PC-3 (cell line): ENCODE measurements at regions not wholly inside any gene's neighbourhood (a gene's known extent, or its start where the extent isn't known, plus 50 kb on each side); places are given as distances from the start of the nearest gene placed in this dataset.
A peak's percentile ranks its signal among the peaks of the same experiment; 100 is the strongest.

Source experiments
- EZH2 ChIP-seq: fragments of 300-600 bp; sonication (generic); IDR thresholded peaks from one replicate; pipeline ENCODE4 v1.6.1; 2017; ENCODE audit warnings: antibody characterized with exemption, mild to moderate bottlenecking, low read length; ENCODE audit not compliant: unreplicated experiment
- EZH2phosphoT487 ChIP-seq: fragments of 300-600 bp; sonication (generic); IDR thresholded peaks from 2 replicates; pipeline ENCODE4 v1.6.1; 2018; ENCODE audit warnings: mild to moderate bottlenecking, antibody characterized with exemption, low read length, borderline replicate concordance
- TF ChIP-seq, protein P1 (sequence below): fragments of 300-600 bp; sonication (generic); conservative IDR thresholded peaks from 2 replicates; pipeline ENCODE4 v1.5.1; 2017; ENCODE audit warnings: antibody characterized with exemption, low read depth, mild to moderate bottlenecking, low read length

DNA sequence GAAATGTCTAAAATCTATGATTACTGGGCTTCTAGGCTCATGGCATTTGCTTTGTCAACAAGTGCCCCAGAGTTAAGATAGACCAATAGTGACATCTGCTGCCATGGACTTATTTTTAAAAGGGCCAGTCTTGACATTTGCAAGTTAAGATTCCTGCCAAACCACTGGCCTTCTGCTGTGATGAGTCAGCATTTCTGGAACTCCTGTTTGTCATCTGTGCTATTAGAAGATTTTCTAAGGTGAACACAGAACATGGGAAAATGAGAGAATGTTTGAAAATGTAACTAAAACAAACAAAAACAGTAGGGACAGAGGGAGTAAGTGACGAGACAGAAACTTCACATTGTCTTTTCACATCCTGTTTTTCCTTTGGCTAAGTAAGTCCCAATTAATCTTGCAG, 93.7 kb upstream of the WDR75 start:
- TF ChIP-seq, protein P1, sequence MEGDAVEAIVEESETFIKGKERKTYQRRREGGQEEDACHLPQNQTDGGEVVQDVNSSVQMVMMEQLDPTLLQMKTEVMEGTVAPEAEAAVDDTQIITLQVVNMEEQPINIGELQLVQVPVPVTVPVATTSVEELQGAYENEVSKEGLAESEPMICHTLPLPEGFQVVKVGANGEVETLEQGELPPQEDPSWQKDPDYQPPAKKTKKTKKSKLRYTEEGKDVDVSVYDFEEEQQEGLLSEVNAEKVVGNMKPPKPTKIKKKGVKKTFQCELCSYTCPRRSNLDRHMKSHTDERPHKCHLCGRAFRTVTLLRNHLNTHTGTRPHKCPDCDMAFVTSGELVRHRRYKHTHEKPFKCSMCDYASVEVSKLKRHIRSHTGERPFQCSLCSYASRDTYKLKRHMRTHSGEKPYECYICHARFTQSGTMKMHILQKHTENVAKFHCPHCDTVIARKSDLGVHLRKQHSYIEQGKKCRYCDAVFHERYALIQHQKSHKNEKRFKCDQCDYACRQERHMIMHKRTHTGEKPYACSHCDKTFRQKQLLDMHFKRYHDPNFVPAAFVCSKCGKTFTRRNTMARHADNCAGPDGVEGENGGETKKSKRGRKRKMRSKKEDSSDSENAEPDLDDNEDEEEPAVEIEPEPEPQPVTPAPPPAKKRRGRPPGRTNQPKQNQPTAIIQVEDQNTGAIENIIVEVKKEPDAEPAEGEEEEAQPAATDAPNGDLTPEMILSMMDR: peak; percentile 67
- TF ChIP-seq EZH2 (no peak), EZH2phosphoT487 (no peak)
